Vagina (tissue), 2 donors: ENCODE measurements at regions not wholly inside any gene's neighbourhood (a gene's known extent, or its start where the extent isn't known, plus 50 kb on each side); places are given as distances from the start of the nearest gene placed in this dataset.

ENCODE experiments used
- DNase-seq, 2 donors: peaks; one replicate each; pipeline ENCODE4 v3.0.0-alpha.2; 2017; ENCODE audit errors: extremely low spot score in 2 of 2
- H3K27ac ChIP-seq: fragments of 200-600 bp; sonication (generic); one replicate; pipeline ENCODE4 v1.5.1; 2019
- H3K27me3 ChIP-seq: fragments of 200-600 bp; sonication (generic); one replicate; pipeline ENCODE4 v1.5.1; 2019
- H3K36me3 ChIP-seq, 2 donors: fragments of 200-600 bp; sonication (generic); one replicate each; pipeline ENCODE4 v1.5.1; 2017 to 2019
- H3K4me1 ChIP-seq: fragments of 200-600 bp; sonication (generic); one replicate; pipeline ENCODE4 v1.5.1; 2019
- H3K4me3 ChIP-seq, 2 donors: fragments of 200-600 bp; sonication (generic); 1 replicate in 1 of 2; 2 replicates in 1 of 2; pipeline ENCODE4 v1.5.1; 2016 to 2019
- H3K9me3 ChIP-seq: fragments of 200-600 bp; sonication (generic); one replicate; pipeline ENCODE4 v1.5.1; 2019
- CTCF ChIP-seq, 3 experiments: fragments of 450-650 bp in 2 of 3; fragments of 200-600 bp in 1 of 3; sonication (generic) in 1 of 3; IDR thresholded peaks; one replicate each; pipeline ENCODE4 v1.5.1; 2017 to 2019; ENCODE audit warnings: antibody characterized with exemption in 3 of 3, mild to moderate bottlenecking in 2 of 3, moderate library complexity in 2 of 3
- POLR2A ChIP-seq, 2 donors: fragments of 450-650 bp; IDR thresholded peaks; one replicate each; pipeline ENCODE4 v1.6.1; 2017; ENCODE audit warnings: antibody characterized with exemption in 2 of 2, mild to moderate bottlenecking in 2 of 2, moderate library complexity in 2 of 2
- POLR2AphosphoS5 ChIP-seq, 2 donors: sonication (generic); formaldehyde crosslinking; IDR thresholded peaks; one replicate each; pipeline ENCODE4 v1.9.0; 2017; ENCODE audit warnings: antibody characterized with exemption in 2 of 2, mild to moderate bottlenecking in 2 of 2, low read depth in 1 of 2; ENCODE audit not compliant: insufficient read depth in 1 of 2
- intact Hi-C: fragments of 100-400 bp; cut with DNase I; formaldehyde crosslinking; loops from one replicate; pipeline ENCODE4 v1.15.1; 2023

DNA sequence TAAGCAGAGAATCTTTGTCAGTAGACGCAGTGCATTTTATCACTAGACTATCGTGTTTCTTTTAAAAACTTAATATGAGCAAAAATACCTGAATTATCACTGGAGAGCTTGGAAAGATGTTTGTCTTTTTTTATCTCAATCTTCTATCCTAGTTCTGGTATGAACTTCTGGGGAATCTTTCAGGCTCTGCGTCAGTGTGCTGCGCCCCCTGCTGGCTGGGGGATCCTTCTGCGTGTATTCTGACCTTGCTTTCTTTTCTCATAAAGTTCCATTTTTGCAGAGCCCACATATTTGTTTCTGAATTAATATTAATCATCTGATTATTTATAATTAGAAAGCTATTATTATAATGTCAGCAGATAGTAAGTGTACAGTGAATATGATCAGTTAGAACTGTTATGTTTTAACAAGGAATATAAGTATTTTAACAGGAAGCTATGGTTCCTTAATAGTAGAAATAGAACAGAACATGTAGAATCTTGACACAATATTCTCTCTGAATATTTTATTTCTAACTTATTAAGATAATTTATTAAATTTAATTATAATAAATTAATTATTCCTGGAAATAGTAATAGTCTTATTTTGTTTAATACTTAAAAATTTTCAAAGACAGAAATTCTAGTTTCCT is 945.0 kb upstream of the CRIM1 start:
- Histone ChIP-seq H3K4me1 (no peaks in the 10 kb centered on the region), H3K27ac (no peak overlapping the region), H3K4me3 (no peak overlapping the region), H3K9me3 (no peaks in the 10 kb centered on the region), H3K27me3 (no peaks in the 10 kb centered on the region), H3K36me3 (no peaks in the 10 kb centered on the region)
- DNase-seq: no peak
- TF ChIP-seq POLR2A (IDR thresholded peaks at IDR 0.05): no peak
- peak; percentile 45 to 61 (median 53) for TF ChIP-seq CTCF (IDR thresholded peaks at IDR 0.05)
- intact Hi-C loops: no loop called here

DNA sequence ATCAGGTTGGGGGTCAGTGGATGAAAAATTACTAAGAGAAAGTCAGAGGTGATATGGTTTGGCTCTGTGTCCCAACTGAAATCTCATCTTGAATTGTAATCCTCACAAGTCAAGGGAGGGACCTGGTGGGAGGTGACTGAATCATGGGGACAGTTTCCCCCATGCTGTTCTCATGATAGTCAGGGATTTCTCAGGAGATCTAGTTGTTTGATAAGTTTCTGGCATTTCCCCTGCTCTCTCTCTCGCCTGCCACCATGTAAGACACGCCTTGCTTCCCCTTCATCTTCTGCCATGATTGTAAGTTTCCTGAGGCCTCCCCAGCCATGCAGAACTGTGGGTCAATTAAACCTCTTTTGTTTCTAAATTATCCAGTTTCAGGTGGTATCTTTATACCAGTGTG is 945.8 kb upstream of the CRIM1 start:
- Histone ChIP-seq H3K27me3 (no peaks in the 10 kb centered on the region), H3K36me3 (no peaks in the 10 kb centered on the region), H3K4me1 (no peaks in the 10 kb centered on the region), H3K9me3 (no peaks in the 10 kb centered on the region), H3K4me3 (no peak overlapping the region), H3K27ac (no peak overlapping the region)
- no peak for DNase-seq
- TF ChIP-seq POLR2AphosphoS5 (IDR thresholded peaks at IDR 0.05; ENCODE audit: insufficient read depth in 1 of 2, low read depth in 1 of 2) (no peak), CTCF (IDR thresholded peaks at IDR 0.05) (no peak), POLR2A (IDR thresholded peaks at IDR 0.05) (no peak)
- intact Hi-C loops: no loop called here

DNA sequence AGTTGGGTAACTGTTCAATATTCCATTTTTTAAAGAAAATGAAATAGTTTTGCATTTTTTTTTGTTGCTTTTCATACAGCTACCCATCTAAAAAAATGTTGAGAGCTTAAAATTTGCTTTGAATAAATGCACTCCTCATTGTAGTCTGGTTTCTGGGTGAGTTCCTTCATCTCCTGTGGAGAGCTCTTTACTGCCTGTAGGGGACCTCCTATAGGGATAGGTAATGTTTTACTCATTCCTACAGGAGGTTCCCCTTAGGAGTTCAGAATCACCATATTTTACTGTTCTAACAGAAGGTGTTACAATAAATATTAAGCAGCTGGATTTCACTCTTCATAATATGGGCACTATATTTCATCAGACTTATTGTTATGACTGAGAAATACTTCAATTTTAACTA is 947.3 kb upstream of the CRIM1 start:
- H3K27ac ChIP-seq: no peak overlapping the region
- TF ChIP-seq POLR2AphosphoS5 (IDR thresholded peaks at IDR 0.05; ENCODE audit: insufficient read depth in 1 of 2, low read depth in 1 of 2) (no peak), CTCF (IDR thresholded peaks at IDR 0.05) (no peak), POLR2A (IDR thresholded peaks at IDR 0.05) (no peak)
- H3K9me3 ChIP-seq: no peaks in the 10 kb centered on the region
- intact Hi-C loops: no loop called here
- H3K4me1 ChIP-seq: no peaks in the 10 kb centered on the region
- no peak overlapping the region for H3K4me3 ChIP-seq
- no peak for DNase-seq
- no peaks in the 10 kb centered on the region for H3K36me3 ChIP-seq
- no peaks in the 10 kb centered on the region for H3K27me3 ChIP-seq

GRCh38 chr2:35391736-35392442 is 963.7 kb upstream of the CRIM1 start:
- Histone ChIP-seq H3K36me3 (no peaks in the 10 kb centered on the region), H3K9me3 (no peaks in the 10 kb centered on the region), H3K27ac (no peak overlapping the region), H3K27me3 (no peaks in the 10 kb centered on the region), H3K4me1 (no peaks in the 10 kb centered on the region), H3K4me3 (no peak overlapping the region)
- intact Hi-C loops: no loop called here
- TF ChIP-seq POLR2AphosphoS5 (IDR thresholded peaks at IDR 0.05; ENCODE audit: insufficient read depth in 1 of 2, low read depth in 1 of 2) (no peak), POLR2A (IDR thresholded peaks at IDR 0.05) (no peak), CTCF (IDR thresholded peaks at IDR 0.05) (no peak)
- DNase-seq: no peak

GRCh38 chr2:35378791-35379190 is 976.8 kb upstream of the CRIM1 start:
- intact Hi-C loops: no loop called here

More at GRCh38 chr2:35378791-35379190, 976.8 kb upstream of the CRIM1 start:
- H3K27me3 ChIP-seq: no peaks in the 10 kb centered on the region
- no peak for DNase-seq
- no peak overlapping the region for H3K4me3 ChIP-seq
- no peak overlapping the region for H3K27ac ChIP-seq
- H3K36me3 ChIP-seq: no peaks in the 10 kb centered on the region
- no peaks in the 10 kb centered on the region for H3K4me1 ChIP-seq
- H3K9me3 ChIP-seq: no peaks in the 10 kb centered on the region
- TF ChIP-seq CTCF (IDR thresholded peaks at IDR 0.05): no peak
- no peak for TF ChIP-seq POLR2AphosphoS5 (IDR thresholded peaks at IDR 0.05; ENCODE audit: insufficient read depth in 1 of 2, low read depth in 1 of 2)
- no peak for TF ChIP-seq POLR2A (IDR thresholded peaks at IDR 0.05)
